HG03571 (cell line): ENCODE measurements at regions not wholly inside any gene's neighbourhood (a gene's known extent, or its start where the extent isn't known, plus 50 kb on each side); places are given as distances from the start of the nearest gene placed in this dataset.

Experiments
- ATAC-seq: cut with Tn5 transposase; IDR thresholded peaks from one replicate; pipeline ENCODE4 v1.9.1; 2021; ENCODE audit not compliant: unreplicated experiment

DNA sequence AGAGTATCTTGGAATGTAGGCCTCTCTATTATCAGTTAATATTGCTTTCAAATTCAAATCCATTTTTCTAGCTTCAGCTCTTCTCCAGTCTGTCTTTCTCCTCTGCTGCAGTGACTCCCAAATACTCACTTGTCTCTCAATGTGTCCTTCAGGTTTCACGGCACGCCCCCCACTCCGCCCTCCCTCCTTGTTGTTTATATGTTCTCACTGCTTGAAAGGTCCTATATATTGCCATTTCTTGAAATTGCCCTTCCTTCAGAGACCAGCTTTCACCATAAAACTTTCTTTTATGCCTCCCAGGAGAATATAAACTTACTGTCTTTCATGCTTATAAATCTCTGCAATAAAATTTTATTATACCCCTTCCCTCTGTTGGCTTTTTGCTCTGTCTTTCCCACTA, 668.2 kb downstream of the CCSER2 start:
- ATAC-seq = no peak

DNA sequence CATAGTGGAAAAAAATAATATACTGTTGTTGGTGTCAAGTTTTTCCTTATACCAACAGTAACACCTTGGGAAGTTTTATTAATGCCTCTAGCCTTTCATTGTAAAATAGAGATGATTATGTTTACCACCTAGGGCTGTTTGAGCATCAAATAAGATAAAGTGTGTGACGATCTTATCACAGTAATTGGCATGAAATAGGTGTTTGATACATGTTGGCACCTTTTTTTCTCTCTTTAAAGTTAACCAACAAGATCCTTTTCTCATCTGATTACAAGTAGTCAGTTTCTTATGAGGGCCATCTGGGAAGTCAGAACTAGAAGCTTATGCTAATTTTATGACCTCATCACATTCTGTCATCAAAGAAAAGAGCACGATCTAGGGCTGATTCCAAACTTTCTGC, 669.5 kb downstream of the CCSER2 start:
- ATAC-seq = no peak

DNA sequence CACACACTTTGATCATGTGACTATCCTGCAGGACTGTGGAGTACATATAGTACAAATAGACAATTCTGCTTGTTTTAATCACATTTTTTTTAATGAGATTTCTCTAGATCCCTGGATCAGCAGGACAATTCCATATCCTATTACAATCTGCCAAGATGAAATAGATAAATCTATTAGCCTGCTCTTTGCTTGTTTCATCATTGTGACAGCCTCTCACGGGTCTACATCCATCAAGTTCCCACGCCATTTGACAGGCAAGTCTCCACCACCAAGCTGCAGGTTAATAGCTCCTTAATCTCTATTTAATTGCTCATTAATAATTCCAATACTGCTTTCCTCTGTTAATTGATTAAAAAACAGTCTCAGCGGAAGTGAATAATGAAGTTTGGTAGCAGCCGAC, 671.5 kb downstream of the CCSER2 start:
- ATAC-seq = no peak

DNA sequence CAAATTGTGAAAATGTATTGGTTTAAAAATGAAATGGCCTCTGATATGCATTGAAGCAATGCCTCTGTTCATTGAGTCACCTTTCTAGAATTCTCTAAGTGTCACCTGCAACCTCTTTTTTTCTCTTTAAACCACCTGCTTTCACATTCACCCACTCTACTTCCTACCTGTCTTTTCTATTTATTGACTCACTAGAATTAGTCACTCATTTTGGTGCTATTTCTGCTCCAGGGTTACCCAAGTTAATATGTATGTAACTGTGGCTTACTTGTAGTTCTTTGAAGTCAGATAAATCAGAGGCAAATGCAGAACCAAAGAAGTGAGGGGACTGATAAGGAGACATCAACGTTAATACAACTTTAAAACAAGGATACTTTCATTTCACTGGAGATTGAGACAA, 674.7 kb downstream of the CCSER2 start:
- ATAC-seq = no peak

DNA sequence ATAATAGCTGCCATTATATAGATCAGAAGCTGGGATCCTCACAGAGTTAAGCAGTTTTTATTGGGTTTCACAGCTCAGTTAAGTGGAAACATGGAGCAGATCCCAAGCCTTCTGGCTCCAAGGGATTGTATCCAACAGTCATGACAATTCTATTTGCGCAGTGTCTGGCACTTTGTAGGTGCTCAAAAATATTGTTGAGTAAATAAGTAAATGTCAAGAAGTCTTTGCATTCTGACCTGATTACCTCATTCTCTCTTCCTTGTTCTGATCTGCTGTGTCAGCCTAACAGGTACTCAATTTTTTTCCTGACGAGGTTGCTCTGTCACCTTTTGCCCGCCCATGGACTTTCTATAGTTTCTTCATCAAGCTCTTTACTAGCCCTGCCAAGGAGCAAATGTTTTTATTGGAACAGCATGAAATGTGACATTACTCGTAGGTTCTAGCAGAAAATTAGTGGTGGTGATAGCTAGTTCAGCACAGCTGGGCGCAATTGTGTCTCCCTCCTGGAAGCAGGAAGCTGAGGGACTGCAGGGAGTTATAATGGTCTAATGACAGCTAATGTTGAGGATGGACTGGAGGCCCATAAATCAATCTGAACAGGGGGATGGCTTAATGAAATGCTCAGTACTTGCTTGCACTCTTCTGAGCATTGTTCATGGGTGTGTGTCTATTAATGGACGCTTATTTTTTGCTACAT, 680.2 kb downstream of the CCSER2 start:
- ATAC-seq = no peak

DNA sequence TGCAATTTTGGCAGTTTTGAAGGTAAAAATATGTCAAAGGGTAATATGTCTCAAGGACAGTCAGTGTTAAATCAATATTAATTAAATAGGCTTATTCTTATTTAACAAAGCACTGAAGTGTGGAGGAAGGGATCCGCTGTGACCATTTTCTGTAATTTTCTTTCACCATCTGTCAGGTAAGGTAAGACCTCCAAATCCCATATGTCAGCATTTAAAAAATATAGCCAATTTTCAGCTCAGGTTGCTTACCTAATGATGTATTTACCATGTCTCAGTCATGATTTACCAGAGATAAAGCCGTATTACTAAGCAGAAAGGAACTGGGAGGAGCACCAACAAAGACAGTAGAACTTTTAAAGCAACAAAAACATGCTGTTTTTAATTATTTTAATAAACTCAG, 683.9 kb downstream of the CCSER2 start:
- no peak for ATAC-seq

DNA sequence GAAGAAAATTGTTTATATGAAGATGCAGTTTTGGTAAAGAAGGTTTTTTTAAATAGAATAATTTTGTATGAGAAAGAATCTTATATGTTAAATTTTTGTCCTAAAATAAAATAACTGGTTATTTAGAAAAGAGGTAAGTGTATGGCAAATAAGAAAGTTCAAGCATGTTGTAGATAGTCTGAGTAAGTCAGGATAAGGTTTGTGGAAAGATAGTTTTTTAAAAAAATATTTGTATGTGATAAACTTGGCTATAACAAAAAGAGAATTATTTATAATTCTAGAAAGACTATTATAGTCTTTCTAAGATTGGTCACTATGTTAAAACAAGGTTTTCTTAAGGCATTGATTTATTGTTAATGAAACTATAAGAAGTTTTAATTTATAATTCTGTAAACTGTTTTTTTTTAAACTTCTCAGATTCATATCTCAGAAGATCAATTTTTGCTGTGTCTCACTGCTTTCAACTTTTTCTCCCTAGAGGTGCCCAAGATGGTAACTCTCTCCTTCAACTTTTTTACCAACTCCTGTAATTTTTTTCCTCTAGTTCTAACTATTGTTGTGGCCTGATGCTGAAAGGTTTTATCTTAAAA, 698.6 kb downstream of the CCSER2 start:
- ATAC-seq = no peak

DNA sequence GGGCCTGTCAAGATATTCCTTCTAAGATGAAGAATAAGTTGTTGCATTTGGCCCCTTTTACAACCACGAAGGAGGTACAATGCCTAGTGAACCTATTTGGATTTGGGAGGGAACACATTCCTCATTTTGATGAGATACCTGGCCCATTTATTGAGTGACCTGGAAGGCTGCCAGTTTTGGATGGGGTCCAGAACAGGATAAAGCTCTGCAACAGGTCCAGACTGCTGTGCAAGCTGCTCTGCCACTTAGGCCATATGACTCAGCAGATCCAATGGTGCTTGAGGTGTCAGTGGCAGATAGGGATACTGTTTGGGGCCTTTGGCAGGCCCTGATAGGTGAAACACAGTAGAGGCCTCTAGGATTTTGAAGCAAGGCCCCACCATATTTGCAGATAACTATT, 704.6 kb downstream of the CCSER2 start:
- no peak for ATAC-seq

DNA sequence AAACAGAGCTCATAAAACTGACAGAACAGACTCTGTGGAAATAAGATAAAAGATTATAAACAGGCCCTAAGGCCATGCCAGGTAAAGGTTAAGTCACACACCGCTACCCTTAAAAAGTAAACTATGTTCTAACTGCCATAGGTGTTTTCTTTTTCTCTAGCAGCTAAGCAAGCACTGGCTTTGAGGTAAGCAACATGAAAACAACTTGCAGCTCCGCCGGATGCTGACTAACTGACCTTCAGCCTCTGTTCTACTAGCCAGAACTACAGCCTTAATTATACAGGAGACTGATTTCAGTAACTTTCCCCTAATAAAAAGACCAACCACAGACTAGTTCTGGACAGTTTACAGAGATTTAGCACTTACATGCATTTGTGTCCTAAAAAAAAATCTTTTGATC, 708.3 kb downstream of the CCSER2 start:
- ATAC-seq = no peak

DNA sequence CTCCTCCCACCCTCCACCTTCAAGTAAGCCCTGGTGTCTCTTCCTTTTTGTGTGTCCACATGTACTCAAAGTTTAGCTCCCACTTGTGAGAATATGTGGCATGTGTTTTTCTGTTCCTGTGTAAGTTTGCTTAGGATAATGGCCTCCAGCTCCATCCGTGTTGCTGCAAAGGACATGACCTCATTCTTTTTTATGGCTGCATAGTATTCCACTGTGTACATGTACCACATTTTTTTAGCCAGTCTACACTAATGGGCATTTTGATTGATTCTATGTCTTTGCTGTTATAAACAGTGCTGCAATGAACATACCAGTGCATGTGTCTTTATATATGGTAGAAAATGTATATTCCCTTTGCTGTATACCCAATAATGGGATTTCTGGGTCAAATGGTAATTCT, 710.9 kb downstream of the CCSER2 start:
- no peak for ATAC-seq

DNA sequence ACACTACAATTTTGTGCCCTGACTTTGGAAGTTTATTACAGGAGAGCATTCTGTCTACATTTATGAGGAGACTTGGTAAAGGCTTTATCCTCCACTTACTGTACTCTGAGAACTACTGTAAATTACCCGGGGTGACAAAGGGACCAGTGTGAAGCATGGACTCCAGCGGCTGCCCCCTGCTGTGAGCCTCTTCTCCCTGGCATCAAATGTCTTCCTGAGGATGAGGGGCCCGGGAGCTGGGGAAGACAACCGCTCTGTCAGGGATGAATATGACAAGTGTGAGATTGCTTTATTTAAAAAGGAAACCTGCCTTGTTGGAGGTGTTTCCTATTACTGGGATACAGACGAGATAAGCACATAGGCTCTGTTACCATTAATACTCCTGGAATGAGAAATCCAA, 714.8 kb downstream of the CCSER2 start:
- no peak for ATAC-seq

DNA sequence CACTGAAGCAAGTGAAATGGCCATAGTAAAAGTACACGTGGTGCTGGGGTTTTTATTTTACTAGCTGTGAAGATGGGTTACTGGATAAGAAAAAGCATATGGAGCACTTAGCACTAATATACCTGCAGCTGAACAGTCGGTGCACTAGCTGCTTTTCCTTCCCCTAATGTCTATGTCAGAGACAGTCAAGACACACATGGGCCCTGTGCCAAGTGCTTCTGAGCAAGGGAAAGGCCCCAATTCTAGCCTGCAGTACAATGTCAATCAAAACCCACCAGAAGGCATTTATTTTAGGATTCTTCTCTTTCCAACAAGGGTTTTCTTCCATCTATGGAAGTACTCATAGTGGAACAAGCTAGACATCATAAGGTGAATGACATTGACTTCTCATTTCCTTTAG, 716.7 kb downstream of the CCSER2 start:
- no peak for ATAC-seq

DNA sequence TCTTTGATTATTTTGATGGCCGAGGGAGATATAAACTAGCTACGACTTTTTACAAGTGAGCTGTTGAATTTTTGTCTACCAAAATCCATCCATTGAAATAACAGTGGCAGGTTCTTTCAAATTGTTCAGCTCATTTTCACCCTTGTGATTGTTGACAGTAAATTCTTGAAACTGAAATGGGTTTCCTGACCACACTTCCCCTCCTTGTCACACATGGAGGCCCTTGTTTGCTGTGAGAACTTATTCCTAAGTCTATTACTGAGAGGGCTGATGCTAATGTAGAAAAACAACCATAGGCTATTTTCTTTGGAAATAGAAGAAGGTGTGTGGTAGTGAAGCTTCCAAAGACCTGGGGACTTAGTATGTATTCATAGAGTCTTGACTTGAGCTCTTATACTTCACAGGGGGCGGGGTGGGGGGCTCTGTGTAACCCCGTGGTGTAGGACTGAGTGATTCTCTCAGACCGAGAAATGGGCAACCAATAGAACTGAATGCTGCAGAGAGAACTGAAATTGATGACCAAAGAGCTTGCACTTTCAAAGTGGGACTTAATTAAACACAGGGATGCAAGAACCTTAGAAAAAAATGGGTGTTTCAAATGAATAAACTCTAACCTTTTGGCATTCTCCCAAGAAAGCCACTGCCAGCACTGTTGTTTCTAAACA, 718.9 kb downstream of the CCSER2 start:
- no peak for ATAC-seq

DNA sequence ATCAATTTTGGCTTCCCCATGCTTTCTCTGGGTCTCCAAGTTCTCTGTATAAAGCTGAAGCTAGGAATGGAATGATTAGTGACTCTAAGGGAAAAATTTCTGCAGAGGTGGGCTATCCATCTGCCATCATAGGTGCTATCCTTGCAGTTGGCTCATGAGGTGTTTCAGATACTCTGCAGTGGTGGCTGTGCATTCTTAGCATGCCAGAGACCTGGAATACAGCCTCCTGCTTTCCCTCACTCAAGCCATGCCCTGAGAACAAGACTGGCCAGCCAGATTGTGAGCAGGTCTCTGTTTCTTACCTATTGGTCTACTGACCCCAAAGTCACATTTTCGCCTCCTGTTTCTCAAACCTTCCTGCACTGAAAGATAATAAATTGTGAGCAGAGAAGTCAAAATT, 719.6 kb downstream of the CCSER2 start:
- no peak for ATAC-seq

DNA sequence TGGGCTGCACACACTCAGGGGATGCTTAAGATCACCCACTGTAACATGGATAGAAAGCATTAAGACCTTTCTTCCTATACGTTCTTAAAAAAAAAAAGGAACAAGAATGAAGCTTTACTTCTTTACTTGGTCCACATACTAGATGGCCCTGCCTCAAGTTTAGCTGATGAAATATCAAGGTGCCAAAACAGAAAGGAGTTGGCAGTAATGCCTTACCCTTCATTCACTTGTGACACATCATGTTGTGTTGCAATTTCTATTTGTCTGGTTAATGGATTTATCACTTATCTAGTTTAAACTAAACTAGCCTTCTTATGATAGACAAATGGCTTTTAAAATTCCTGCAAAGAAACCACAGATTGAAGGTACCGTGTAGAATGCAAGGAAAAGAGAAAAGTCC, 720.3 kb downstream of the CCSER2 start:
- no peak for ATAC-seq

DNA sequence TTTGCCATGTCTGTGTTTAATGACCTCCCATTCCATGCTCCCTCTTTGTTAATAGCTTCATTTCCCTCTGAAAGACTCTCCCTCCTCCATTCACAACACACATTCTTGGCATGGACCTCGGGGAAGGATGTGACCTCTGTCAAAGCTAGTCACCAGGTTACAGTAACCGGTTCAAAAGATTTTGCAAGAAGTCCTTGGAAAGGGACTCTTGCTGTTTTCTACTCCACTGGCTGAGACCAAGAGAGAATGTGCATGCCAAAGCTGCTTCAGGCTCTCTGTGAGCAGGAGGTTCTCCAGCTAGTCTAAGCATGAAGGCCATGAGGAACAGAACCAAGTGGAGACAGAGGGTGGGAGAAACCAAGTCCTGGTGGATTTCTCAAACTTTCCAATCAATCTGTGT, 732.6 kb downstream of the CCSER2 start:
- no peak for ATAC-seq

DNA sequence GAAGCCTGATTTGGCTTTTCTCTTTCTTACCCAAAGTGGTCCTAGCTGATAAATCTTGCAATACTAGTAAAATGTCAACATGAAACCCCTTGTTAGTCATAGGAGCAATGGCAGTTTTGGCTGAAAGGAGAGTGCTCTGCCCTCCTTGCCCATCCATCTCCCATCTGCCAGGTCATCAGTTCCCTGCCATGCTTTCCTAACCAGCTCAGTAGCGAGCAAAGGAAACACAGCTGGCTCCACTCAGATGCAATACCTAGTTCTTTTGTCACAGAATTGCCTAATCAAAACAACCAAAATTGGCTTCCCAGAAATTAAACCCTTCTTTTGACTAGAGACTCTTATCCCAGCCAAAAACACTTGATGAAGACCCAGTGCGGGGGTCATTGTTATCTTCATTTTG, 733.0 kb downstream of the CCSER2 start:
- ATAC-seq = no peak

DNA sequence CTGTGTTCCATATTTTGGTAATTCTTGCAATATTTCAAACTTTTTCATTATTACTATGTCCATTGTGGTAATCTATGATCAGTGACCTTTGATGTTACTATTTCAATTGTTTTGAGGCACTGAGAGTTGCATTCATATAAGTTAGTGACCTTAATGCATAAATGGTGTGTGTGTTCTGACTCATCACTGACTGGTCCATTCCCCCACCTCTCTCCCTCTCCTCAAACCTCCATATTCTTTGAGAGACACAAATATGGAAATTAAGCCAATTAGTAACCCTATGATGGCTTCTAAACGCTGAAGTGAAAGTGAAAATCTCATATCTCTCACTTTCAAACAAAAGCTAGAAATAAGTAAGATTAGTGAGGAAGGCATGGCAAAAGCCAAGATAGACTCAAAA, 739.6 kb downstream of the CCSER2 start:
- ATAC-seq = no peak

DNA sequence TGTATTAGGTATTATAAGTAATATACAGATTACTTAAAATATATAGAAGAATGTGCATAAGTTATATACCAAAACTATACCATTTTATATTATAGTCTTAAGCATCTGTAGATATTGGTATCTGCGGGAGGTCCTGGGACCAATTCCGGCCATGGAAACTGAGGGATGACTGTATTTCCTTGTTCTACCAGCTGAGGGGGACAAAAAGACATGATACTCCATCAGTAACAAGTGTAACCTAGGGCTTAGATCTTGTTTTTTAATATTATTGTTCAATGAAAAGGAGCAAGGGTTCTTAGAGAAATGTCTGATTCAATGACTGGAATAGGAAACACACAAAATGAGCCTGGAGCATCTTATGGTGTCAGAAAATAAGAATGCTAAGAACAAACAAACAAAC, 752.5 kb downstream of the CCSER2 start:
- ATAC-seq = no peak

DNA sequence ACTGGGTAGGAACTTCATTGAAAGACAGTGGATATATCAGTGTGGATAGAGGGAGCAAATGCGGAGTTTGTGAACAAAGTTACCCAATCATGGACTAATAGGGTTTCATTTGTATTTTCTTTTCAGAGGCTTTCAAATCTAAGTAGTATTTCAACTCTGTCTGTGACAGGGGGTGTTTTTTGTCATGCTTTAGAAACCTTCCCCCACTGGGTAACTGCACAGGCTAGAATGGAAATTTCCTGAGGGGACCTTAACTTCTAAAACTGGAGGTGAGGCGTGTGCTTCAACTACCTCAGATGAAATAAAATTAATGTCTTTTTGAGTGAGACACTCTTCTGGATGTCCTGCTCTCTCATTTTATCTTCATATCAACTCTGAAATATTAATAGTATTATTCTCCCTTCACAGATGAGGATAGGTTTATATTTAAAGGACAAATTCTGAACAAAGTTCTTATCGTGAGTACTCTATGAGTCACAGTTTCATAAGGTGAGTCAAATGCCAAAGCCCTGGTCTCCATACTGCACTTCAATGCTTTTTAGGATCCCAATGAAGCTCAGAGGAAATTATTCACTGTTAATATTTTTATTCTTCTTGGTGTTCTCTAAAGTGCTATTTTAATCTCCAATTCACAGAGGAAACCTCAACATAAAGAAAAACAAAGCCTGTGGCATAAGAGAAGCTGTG, 770.6 kb downstream of the CCSER2 start:
- ATAC-seq = no peak

DNA sequence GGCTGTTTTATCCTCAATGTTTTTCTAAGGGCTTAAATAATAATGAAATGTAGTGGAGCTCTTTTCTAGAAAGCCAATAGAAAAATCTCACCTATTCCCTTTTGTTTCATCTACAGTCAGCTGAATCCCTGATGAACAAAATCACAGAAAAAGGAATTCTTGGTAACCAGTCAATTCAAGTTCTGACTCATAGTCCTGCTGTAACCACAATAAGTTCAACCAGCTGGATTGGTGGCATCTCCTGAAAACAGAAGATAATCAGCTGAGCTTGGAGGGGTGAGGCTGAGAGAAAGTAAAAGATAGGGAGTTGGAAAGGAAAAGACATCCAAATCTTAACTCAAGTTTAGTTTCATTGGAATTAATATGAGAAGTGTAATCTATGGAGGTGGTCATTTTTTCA, 772.1 kb downstream of the CCSER2 start:
- ATAC-seq = no peak

DNA sequence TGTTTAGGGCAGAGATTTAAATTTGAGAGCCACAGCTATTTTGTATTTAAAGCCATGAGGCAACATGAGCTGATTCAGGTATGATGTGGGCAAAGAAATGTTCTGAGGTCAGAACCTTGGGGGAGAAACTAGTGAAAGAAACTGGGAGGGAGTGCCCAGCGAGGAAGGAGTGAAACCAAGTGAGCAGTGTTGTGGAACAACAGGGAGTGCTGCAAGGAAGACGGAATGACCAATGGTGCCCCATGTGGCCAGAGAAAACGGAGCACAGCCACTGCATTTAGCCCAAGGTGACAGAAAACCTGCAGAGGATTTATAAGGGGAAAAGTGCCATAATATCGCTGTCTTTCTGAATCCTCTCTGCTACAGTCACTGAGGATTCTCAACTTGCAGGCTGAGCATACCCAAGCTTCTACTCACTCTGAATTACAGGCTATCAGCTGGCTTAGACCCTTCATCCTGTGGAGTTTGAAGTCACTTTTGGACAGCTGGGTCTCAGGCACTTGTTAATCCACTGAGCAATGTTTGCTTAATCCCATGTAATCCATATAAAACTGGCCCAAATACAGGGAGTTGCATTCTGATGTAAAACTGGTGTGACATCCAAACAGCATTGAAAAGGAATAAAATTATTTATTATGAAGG, 777.3 kb downstream of the CCSER2 start:
- ATAC-seq = no peak
